AG10803 (cell line): ENCODE measurements at regions not wholly inside any gene's neighbourhood (a gene's known extent, or its start where the extent isn't known, plus 50 kb on each side); places are given as distances from the start of the nearest gene placed in this dataset.

Source experiments
- DNase-seq: peaks from one replicate; pipeline ENCODE4 v3.0.0; 2010; ENCODE audit warnings: low read depth
- H3K4me3 ChIP-seq: 2 replicates; pipeline ENCODE4 v1.5.1; 2011; ENCODE audit warnings: mild to moderate bottlenecking, low read length, control low read depth
- CTCF ChIP-seq: conservative IDR thresholded peaks from 2 replicates; pipeline ENCODE4 v1.5.1; 2011; ENCODE audit warnings: mild to moderate bottlenecking, low read length, control low read depth, inconsistent platforms

- DNase-seq = no peak
- no peak for TF ChIP-seq CTCF
- H3K4me3 ChIP-seq = no peak overlapping the region
These were observed 299.0 kb downstream of the TRIB2 start for GRCh38 chr2:13015532-13016320.

GRCh38 chr2:13018490-13018889 is 301.8 kb downstream of the TRIB2 start:
- no peak overlapping the region for H3K4me3 ChIP-seq
- no peak for TF ChIP-seq CTCF
- no peak for DNase-seq

GRCh38 chr2:13019781-13020180 is 303.0 kb downstream of the TRIB2 start:
- DNase-seq = no peak
- H3K4me3 ChIP-seq = no peak overlapping the region
- no peak for TF ChIP-seq CTCF

GRCh38 chr2:13020469-13020868 is 303.7 kb downstream of the TRIB2 start:
- no peak for TF ChIP-seq CTCF
- no peak overlapping the region for H3K4me3 ChIP-seq
- no peak for DNase-seq

GRCh38 chr2:13021470-13021957 is 304.8 kb downstream of the TRIB2 start:
- DNase-seq = no peak
- no peak for TF ChIP-seq CTCF
- no peak overlapping the region for H3K4me3 ChIP-seq

- DNase-seq = no peak
- H3K4me3 ChIP-seq = no peak overlapping the region
- TF ChIP-seq CTCF = no peak
These were observed 313.9 kb downstream of the TRIB2 start for GRCh38 chr2:13030606-13031005.

GRCh38 chr2:13034861-13035260 is 318.1 kb downstream of the TRIB2 start:
- H3K4me3 ChIP-seq = no peak overlapping the region
- TF ChIP-seq CTCF = no peak
- no peak for DNase-seq
